OCI-LY3 (cell line): ENCODE measurements at regions not wholly inside any gene's neighbourhood (a gene's known extent, or its start where the extent isn't known, plus 50 kb on each side); places are given as distances from the start of the nearest gene placed in this dataset.

Source experiments
- H2AFZ ChIP-seq: fragments of 200-600, 300-600 bp; shearing (Covaris generic); 2 replicates; pipeline ENCODE4 v1.6.0; 2014; ENCODE audit warnings: antibody characterized with exemption, low read depth, low read length
- H3K27ac ChIP-seq: fragments of 200-600, 300-600 bp; sonication (generic); 2 replicates; pipeline ENCODE4 v1.5.1; 2014; ENCODE audit warnings: mild to moderate bottlenecking, low read length, moderate library complexity, mixed read lengths
- H3K27me3 ChIP-seq: fragments of 200-600, 300-600 bp; sonication (generic); 2 replicates; pipeline ENCODE4 v1.6.1; 2014; ENCODE audit warnings: low read depth, low read length, mixed read lengths
- H3K36me3 ChIP-seq: fragments of 200-600, 300-600 bp; sonication (generic); replicated peaks from 2 replicates; pipeline ENCODE3; 2014; ENCODE audit warnings: low read depth, low read length, mixed read lengths
- H3K4me1 ChIP-seq: fragments of 300-600, 200-600 bp; sonication (generic); 2 replicates; pipeline ENCODE4 v1.6.1; 2014; ENCODE audit warnings: low read length, mixed read lengths
- H3K4me2 ChIP-seq: fragments of 200-600, 300-600 bp; sonication (generic); 2 replicates; pipeline ENCODE4 v1.6.1; 2014; ENCODE audit warnings: low read length, mixed read lengths
- H3K4me3 ChIP-seq: fragments of 300-600, 200-600 bp; sonication (generic); 2 replicates; pipeline ENCODE4 v1.5.1; 2014; ENCODE audit warnings: antibody characterized with exemption, mild to moderate bottlenecking, low read length, moderate library complexity
- H3K79me2 ChIP-seq: fragments of 300-600, 200-600 bp; shearing (Covaris generic); 2 replicates; pipeline ENCODE4 v1.6.1; 2014; ENCODE audit warnings: mild to moderate bottlenecking, low read length, mixed read lengths
- H3K9ac ChIP-seq: fragments of 300-600, 200-600 bp; shearing (Covaris generic); 2 replicates; pipeline ENCODE4 v1.6.0; 2014; ENCODE audit warnings: mild to moderate bottlenecking, low read length, moderate library complexity
- H3K9me3 ChIP-seq: fragments of 200-600, 300-600 bp; shearing (Covaris generic); 2 replicates; pipeline ENCODE4 v1.6.1; 2014; ENCODE audit warnings: low read length, mixed read lengths; ENCODE audit not compliant: insufficient read depth
- H4K20me1 ChIP-seq: fragments of 200-600, 300-600 bp; sonication (generic); 2 replicates; pipeline ENCODE4 v1.6.1; 2016; ENCODE audit warnings: low read length, mixed read lengths; ENCODE audit not compliant: insufficient read depth
- CTCF ChIP-seq: fragments of 200-600, 300-600 bp; sonication (generic); IDR thresholded peaks from 2 replicates; pipeline ENCODE4 v1.5.1; 2014; ENCODE audit warnings: antibody characterized with exemption, low read length, low read depth
- EZH2phosphoT487 ChIP-seq: fragments of 200-600 bp; shearing (Covaris generic); IDR thresholded peaks from 2 replicates; pipeline ENCODE4 v1.6.1; 2018; ENCODE audit warnings: antibody characterized with exemption, mixed run types, low read depth

GRCh38 chr1:181155339-181155738, 66.8 kb downstream of the IER5 start:
- Histone ChIP-seq H3K36me3 (no peaks in the 10 kb centered on the region), H3K79me2 (no peaks in the 10 kb centered on the region), H3K9me3 (no peaks in the 10 kb centered on the region; the same call in 1 of the 2 replicates), H4K20me1 (no peaks in the 10 kb centered on the region), H3K27me3 (peaks cover 11% of the 10 kb centered on the region; the same call in 1 of the 2 replicates), H3K9ac (no peak overlapping the region), H3K4me2 (no peak overlapping the region), H2AFZ (no peak overlapping the region), H3K27ac (no peak overlapping the region), H3K4me1 (peaks cover 27% of the 10 kb centered on the region), H3K4me3 (no peak overlapping the region)
- TF ChIP-seq CTCF (no peak), EZH2phosphoT487 (no peak)

- Histone ChIP-seq H3K4me2 (no peak overlapping the region), H3K36me3 (peaks cover 4% of the 10 kb centered on the region), H3K79me2 (no peaks in the 10 kb centered on the region), H3K27ac (no peak overlapping the region), H3K27me3 (peaks cover 11% of the 10 kb centered on the region; the same call in 1 of the 2 replicates), H3K4me1 (no peaks in the 10 kb centered on the region), H3K4me3 (no peak overlapping the region), H3K9me3 (peaks cover 9% of the 10 kb centered on the region), H2AFZ (no peak overlapping the region), H4K20me1 (no peaks in the 10 kb centered on the region), H3K9ac (no peak overlapping the region)
- TF ChIP-seq EZH2phosphoT487 (no peak), CTCF (no peak)
Observed at GRCh38 chr1:181159451-181160140, 71.1 kb downstream of the IER5 start.

- Histone ChIP-seq H3K4me2 (no peak overlapping the region), H3K27me3 (peaks cover 11% of the 10 kb centered on the region; the same call in 1 of the 2 replicates), H4K20me1 (no peaks in the 10 kb centered on the region), H3K9ac (no peak overlapping the region), H3K4me3 (no peak overlapping the region), H3K27ac (no peak overlapping the region), H3K79me2 (no peaks in the 10 kb centered on the region), H3K36me3 (peaks cover 4% of the 10 kb centered on the region), H3K4me1 (no peaks in the 10 kb centered on the region), H3K9me3 (peaks cover 9% of the 10 kb centered on the region), H2AFZ (no peak overlapping the region)
- TF ChIP-seq EZH2phosphoT487: no peak
- TF ChIP-seq CTCF: no peak
Observed at GRCh38 chr1:181160322-181160721, 71.8 kb downstream of the IER5 start.

GRCh38 chr1:181160998-181161870, 72.7 kb downstream of the IER5 start:
- H2AFZ ChIP-seq: no peak overlapping the region
- TF ChIP-seq CTCF (no peak), EZH2phosphoT487 (no peak)

More at GRCh38 chr1:181160998-181161870, 72.7 kb downstream of the IER5 start:
- Histone ChIP-seq H3K36me3 (peaks cover 4% of the 10 kb centered on the region), H3K4me2 (no peak overlapping the region), H3K79me2 (no peaks in the 10 kb centered on the region), H3K9me3 (peaks cover 9% of the 10 kb centered on the region; the same call in 1 of the 2 replicates), H3K4me3 (no peak overlapping the region), H3K27ac (no peak overlapping the region), H3K4me1 (peaks cover 1% of the 10 kb centered on the region; the same call in 1 of the 2 replicates), H3K27me3 (peaks cover 7% of the 10 kb centered on the region; the same call in 1 of the 2 replicates), H4K20me1 (no peaks in the 10 kb centered on the region), H3K9ac (no peak overlapping the region)
